ENCODE measurements at regions not wholly inside any gene's neighbourhood (a gene's known extent, or its start where the extent isn't known, plus 50 kb on each side); places are given as distances from the start of the nearest gene placed in this dataset.

GRCh38 chr18:78635093-78635800, 344.4 kb upstream of the SALL3 start:
- no peak for TF ChIP-seq POLR2A (IDR thresholded peaks at IDR 0.05; ENCODE audit: low read length)
- TF ChIP-seq GATA1 (IDR thresholded peaks at IDR 0.05; ENCODE audit: low read depth, low read length), result no peak

All from erythroblast (primary cell).